Osteoblast (primary cell): ENCODE measurements at regions not wholly inside any gene's neighbourhood (a gene's known extent, or its start where the extent isn't known, plus 50 kb on each side); places are given as distances from the start of the nearest gene placed in this dataset.

Experiments
- DNase-seq: peaks from one replicate; pipeline ENCODE4 v3.0.0; 2011; ENCODE audit warnings: low spot score, mixed read lengths; ENCODE audit not compliant: insufficient read length; ENCODE audit errors: missing footprints
- H2AFZ ChIP-seq: 2 replicates; pipeline ENCODE4 v1.6.0; 2011; ENCODE audit warnings: mild to moderate bottlenecking, low read length
- H3K27ac ChIP-seq: 2 replicates; pipeline ENCODE4 v1.5.1; 2011; ENCODE audit warnings: mild to moderate bottlenecking, low read depth, low read length, moderate library complexity
- H3K27me3 ChIP-seq: 2 replicates; pipeline ENCODE4 v1.6.0; 2012; ENCODE audit warnings: mild to moderate bottlenecking, control low read depth, inconsistent platforms, low read length, moderate library complexity; ENCODE audit not compliant: insufficient read depth
- H3K36me3 ChIP-seq: 2 replicates; pipeline ENCODE4 v1.5.1; 2011; ENCODE audit warnings: mild to moderate bottlenecking, low read length, control low read depth, moderate library complexity; ENCODE audit not compliant: insufficient read depth
- H3K4me1 ChIP-seq: 2 replicates; pipeline ENCODE4 v1.5.1; 2011; ENCODE audit warnings: mild to moderate bottlenecking, low read length, control low read depth, moderate library complexity; ENCODE audit not compliant: insufficient read depth
- H3K4me2 ChIP-seq: 2 replicates; pipeline ENCODE4 v1.6.0; 2011; ENCODE audit warnings: mild to moderate bottlenecking, low read length; ENCODE audit not compliant: insufficient read depth
- H3K4me3 ChIP-seq: fragments of 200-600 bp; sonication (generic); 3 replicates; pipeline ENCODE4 v1.5.1; 2012; ENCODE audit warnings: mild to moderate bottlenecking, low read length, inconsistent platforms; ENCODE audit not compliant: insufficient read depth
- H3K79me2 ChIP-seq: 2 replicates; pipeline ENCODE4 v1.6.0; 2012; ENCODE audit warnings: mild to moderate bottlenecking, low read length, control low read depth, inconsistent platforms; ENCODE audit not compliant: insufficient read depth
- H3K9me3 ChIP-seq: 2 replicates; pipeline ENCODE4 v1.5.1; 2011; ENCODE audit warnings: low read depth, low read length, control low read depth
- H4K20me1 ChIP-seq: 2 replicates; pipeline ENCODE4 v1.6.0; 2012; ENCODE audit warnings: mild to moderate bottlenecking, low read length, control low read depth; ENCODE audit not compliant: insufficient read depth
- CTCF ChIP-seq: IDR thresholded peaks from 2 replicates; pipeline ENCODE4 v1.5.1; 2011; ENCODE audit warnings: mild to moderate bottlenecking, low read depth, low read length, moderate library complexity; ENCODE audit errors: extremely low read depth

DNA sequence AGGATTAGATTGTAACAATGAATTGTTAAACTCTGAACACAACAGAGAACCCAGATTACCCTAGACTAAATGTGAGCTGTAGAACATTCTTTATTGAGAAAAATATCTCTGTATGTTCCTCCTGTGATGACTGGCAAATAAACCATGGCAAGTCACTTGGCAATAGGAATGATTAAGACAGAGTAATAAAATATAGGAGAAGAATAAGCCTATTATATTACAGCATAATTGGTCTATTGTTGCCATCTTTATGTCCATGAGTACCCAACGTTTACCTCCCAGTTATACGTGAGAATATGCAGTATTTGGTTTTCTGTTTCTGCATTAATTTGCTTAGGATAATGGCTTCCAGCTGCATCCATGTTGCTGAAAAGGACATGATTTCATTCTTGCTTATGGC, 211.2 kb upstream of the AVPR1A start:
- H3K79me2 ChIP-seq: no peaks in the 10 kb centered on the region
- no peaks in the 10 kb centered on the region for H3K4me1 ChIP-seq
- TF ChIP-seq CTCF: no peak

DNA sequence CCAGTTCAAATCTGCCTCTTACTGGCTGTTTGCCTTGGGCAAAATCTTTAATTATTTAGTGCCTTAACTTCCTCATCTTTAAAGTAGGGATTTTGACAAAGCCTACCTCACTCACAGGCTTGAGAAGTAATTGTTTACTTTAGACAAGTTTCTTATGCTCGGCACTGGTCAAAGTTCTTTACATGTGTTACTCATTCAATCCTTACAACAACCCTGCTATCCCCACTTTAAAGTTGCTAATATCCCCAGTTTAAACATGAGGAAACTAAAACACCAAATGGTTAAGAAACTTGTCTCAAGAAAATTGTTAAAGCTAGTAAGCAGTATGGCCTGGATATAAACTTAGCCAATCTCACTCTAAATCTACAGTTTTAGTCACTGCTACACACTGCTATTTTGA, 204.0 kb upstream of the AVPR1A start:
- no peak for TF ChIP-seq CTCF
- no peaks in the 10 kb centered on the region for H3K79me2 ChIP-seq
- H3K4me3 ChIP-seq: no peak overlapping the region
- no peaks in the 10 kb centered on the region for H3K9me3 ChIP-seq
- H3K36me3 ChIP-seq: no peaks in the 10 kb centered on the region
- no peaks in the 10 kb centered on the region for H4K20me1 ChIP-seq
- no peaks in the 10 kb centered on the region for H3K27me3 ChIP-seq
- H3K4me1 ChIP-seq: no peaks in the 10 kb centered on the region
- no peak overlapping the region for H2AFZ ChIP-seq
- no peak for DNase-seq
- H3K4me2 ChIP-seq: no peak overlapping the region
- H3K27ac ChIP-seq: no peak overlapping the region

More for the DNA sequence above, 211.2 kb upstream of the AVPR1A start:
- no peak overlapping the region for H3K27ac ChIP-seq
- H3K9me3 ChIP-seq: no peaks in the 10 kb centered on the region
- H2AFZ ChIP-seq: no peak overlapping the region
- DNase-seq: no peak
- no peaks in the 10 kb centered on the region for H4K20me1 ChIP-seq
- H3K36me3 ChIP-seq: no peaks in the 10 kb centered on the region
- no peak overlapping the region for H3K4me2 ChIP-seq
- H3K27me3 ChIP-seq: no peaks in the 10 kb centered on the region
- H3K4me3 ChIP-seq: no peak overlapping the region

DNA sequence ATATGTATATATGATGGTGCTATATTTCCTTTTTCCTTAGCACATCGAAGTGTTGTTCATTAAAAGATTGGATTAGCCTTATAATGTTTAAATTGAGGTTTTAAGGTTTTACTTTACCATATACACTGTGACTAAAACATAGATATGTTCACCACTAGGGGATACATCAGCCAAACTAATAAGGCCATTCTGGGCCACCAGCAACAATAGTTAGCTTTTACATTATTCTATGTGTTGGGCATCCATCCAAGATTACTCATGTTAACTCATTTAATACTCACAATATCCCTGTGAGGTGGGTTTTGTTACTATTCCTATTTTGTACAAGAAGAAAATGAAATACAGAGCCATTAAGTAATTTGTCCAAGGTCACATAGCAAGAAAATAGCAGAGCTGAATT, 202.6 kb upstream of the AVPR1A start:
- TF ChIP-seq CTCF: no peak
- Histone ChIP-seq H3K79me2 (no peaks in the 10 kb centered on the region), H3K4me2 (no peak overlapping the region), H3K36me3 (no peaks in the 10 kb centered on the region), H4K20me1 (no peaks in the 10 kb centered on the region), H3K4me3 (no peak overlapping the region), H3K4me1 (no peaks in the 10 kb centered on the region), H3K27me3 (no peaks in the 10 kb centered on the region), H2AFZ (no peak overlapping the region), H3K9me3 (no peaks in the 10 kb centered on the region), H3K27ac (no peak overlapping the region)
- DNase-seq: peak; percentile 48

DNA sequence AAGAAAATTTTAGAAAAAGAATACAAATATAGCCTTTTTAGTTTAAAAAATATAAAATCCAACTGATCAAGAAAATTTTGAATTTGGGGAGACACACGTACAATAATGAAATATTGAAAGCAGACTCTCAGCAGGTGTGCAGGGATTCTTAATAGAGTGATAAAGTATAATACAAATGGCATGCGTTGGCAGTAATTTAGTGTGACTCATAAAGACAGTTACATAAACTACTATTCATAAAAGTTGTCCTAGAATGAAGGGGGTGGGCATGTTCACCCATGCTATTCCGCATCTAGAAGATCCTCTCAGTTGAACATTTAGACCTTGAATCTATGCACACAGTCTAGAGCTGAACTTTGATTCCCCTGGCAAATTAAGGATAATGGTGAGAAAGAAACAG, 200.4 kb upstream of the AVPR1A start:
- Histone ChIP-seq H3K4me3 (no peak overlapping the region), H3K79me2 (no peaks in the 10 kb centered on the region), H3K4me1 (no peaks in the 10 kb centered on the region), H3K4me2 (no peak overlapping the region), H3K27ac (no peak overlapping the region), H3K9me3 (no peaks in the 10 kb centered on the region), H2AFZ (no peak overlapping the region), H3K36me3 (no peaks in the 10 kb centered on the region), H4K20me1 (no peaks in the 10 kb centered on the region), H3K27me3 (no peaks in the 10 kb centered on the region)
- DNase-seq: peak; percentile 10
- TF ChIP-seq CTCF: no peak
